NCI-H1105 treated with DMSO at 0.1 percent for 48 hours (cell line): ENCODE measurements at regions not wholly inside any gene's neighbourhood (a gene's known extent, or its start where the extent isn't known, plus 50 kb on each side); places are given as distances from the start of the nearest gene placed in this dataset.
"Not testable (repeated sequence)": the region's sequence is repeated elsewhere in the genome, so short reads cannot be mapped to it uniquely, and the experiment has no call there.

ENCODE experiments used
- DNase-seq: peaks from one replicate; lab custom pipeline; 2025; lab: John Stamatoyannopoulos, UW

- DNase-seq = not testable (repeated sequence)
These were observed 52.0 kb downstream of the SYT15B start for GRCh38 chr10:47711428-47711827.

- DNase-seq = not testable (repeated sequence)
These were observed 52.9 kb downstream of the SYT15B start for GRCh38 chr10:47710443-47710842.

- not testable (repeated sequence) for DNase-seq
These were observed 57.5 kb downstream of the SYT15B start for GRCh38 chr10:47705698-47706414.

- DNase-seq = not testable (repeated sequence)
These were observed 62.1 kb downstream of the SYT15B start for GRCh38 chr10:47701285-47701684.

GRCh38 chr10:47699854-47700253, 63.5 kb downstream of the SYT15B start:
- not testable (repeated sequence) for DNase-seq

GRCh38 chr10:47696170-47696569, 67.2 kb downstream of the SYT15B start:
- not testable (repeated sequence) for DNase-seq

- not testable (repeated sequence) for DNase-seq
These were observed 68.2 kb downstream of the SYT15B start for GRCh38 chr10:47695149-47695548.

GRCh38 chr10:47690304-47690703, 73.1 kb downstream of the SYT15B start:
- not testable (repeated sequence) for DNase-seq

GRCh38 chr10:47683826-47684475, 79.4 kb downstream of the SYT15B start:
- not testable (repeated sequence) for DNase-seq

GRCh38 chr10:47681638-47681990, 81.8 kb downstream of the SYT15B start:
- not testable (repeated sequence) for DNase-seq

GRCh38 chr10:47680848-47681637, 82.3 kb downstream of the SYT15B start:
- DNase-seq = not testable (repeated sequence)

- not testable (repeated sequence) for DNase-seq
These were observed 87.3 kb downstream of the SYT15B start for GRCh38 chr10:47676102-47676501.

GRCh38 chr10:47675577-47675976, 87.8 kb downstream of the SYT15B start:
- not testable (repeated sequence) for DNase-seq

GRCh38 chr10:47673128-47673527, 90.3 kb downstream of the SYT15B start:
- DNase-seq = not testable (repeated sequence)

- not testable (repeated sequence) for DNase-seq
These were observed 92.5 kb downstream of the SYT15B start for GRCh38 chr10:47670857-47671256.

- not testable (repeated sequence) for DNase-seq
These were observed 101.3 kb downstream of the SYT15B start for GRCh38 chr10:47661955-47662577.

- not testable (repeated sequence) for DNase-seq
These were observed 106.7 kb downstream of the SYT15B start for GRCh38 chr10:47656732-47657131.

GRCh38 chr10:47654161-47654560, 109.2 kb downstream of the SYT15B start:
- DNase-seq = not testable (repeated sequence)

- DNase-seq = not testable (repeated sequence)
These were observed 114.8 kb downstream of the SYT15B start for GRCh38 chr10:47648594-47648993.

- DNase-seq = not testable (repeated sequence)
These were observed 115.8 kb downstream of the SYT15B start for GRCh38 chr10:47647523-47648101.

- DNase-seq = not testable (repeated sequence)
These were observed 116.6 kb downstream of the SYT15B start for GRCh38 chr10:47646686-47647273.
